Astrocyte (in vitro differentiated cells and primary cell): ENCODE measurements at regions not wholly inside any gene's neighbourhood (a gene's known extent, or its start where the extent isn't known, plus 50 kb on each side); places are given as distances from the start of the nearest gene placed in this dataset.

ENCODE experiments used
- CTCF ChIP-seq: IDR thresholded peaks from 2 replicates; pipeline ENCODE4 v1.5.1; 2011; ENCODE audit warnings: low read depth, mild to moderate bottlenecking, inconsistent platforms, low read length, moderate library complexity; ENCODE audit not compliant: insufficient read depth
- EZH2 ChIP-seq: IDR thresholded peaks from 2 replicates; pipeline ENCODE4 v1.6.1; 2012; ENCODE audit warnings: mild to moderate bottlenecking, low read length, inconsistent platforms; ENCODE audit not compliant: insufficient read depth

GRCh38 chr14:66092748-66093147 is 393.4 kb upstream of the CCDC196 start:
- TF ChIP-seq CTCF (no peak), EZH2 (no peak)
